SK-N-SH (cell line): ENCODE measurements at regions not wholly inside any gene's neighbourhood (a gene's known extent, or its start where the extent isn't known, plus 50 kb on each side); places are given as distances from the start of the nearest gene placed in this dataset.
"Not testable (repeated sequence)": the region's sequence is repeated elsewhere in the genome, so short reads cannot be mapped to it uniquely, and the experiment has no call there.

ENCODE experiments used
- CTCF ChIA-PET: fragments of 300-600, 350-600 bp; formaldehyde crosslinking; extraction: SDS; loops from one replicate; lab custom pipeline; 2021; lab: Yijun Ruan, JAX
- POLR2A ChIA-PET: fragments of 350-600 bp; sonication (Branson Sonifier 250); formaldehyde crosslinking; extraction: SDS; loops from one replicate; lab custom pipeline; 2020; ENCODE audit warnings: antibody characterized with exemption, inconsistent platforms; lab: Yijun Ruan, JAX
- DNase-seq: peaks from one replicate; pipeline ENCODE4 v3.0.0; 2012
- H2AFZ ChIP-seq: fragments of 200-600 bp; sonication (generic); 2 replicates; pipeline ENCODE4 v1.8.1; 2016; ENCODE audit warnings: antibody characterized with exemption, mild to moderate bottlenecking, low read depth
- H3F3A ChIP-seq: fragments of 200-600 bp; sonication (generic); replicated peaks from 2 replicates; pipeline ENCODE3; 2016; ENCODE audit warnings: antibody characterized with exemption, mild to moderate bottlenecking; ENCODE audit not compliant: insufficient read depth
- H3K27ac ChIP-seq, 2 experiments: fragments of 200-500 bp in 1 of 2; fragments of 200-600 bp in 1 of 2; sonication (Bioruptor generic) in 1 of 2; sonication (generic), shearing (Covaris generic) in 1 of 2; 2 replicates each; pipeline versions ENCODE4 v1.5.1 to v1.6.1; 2014 to 2016; ENCODE audit warnings: low read depth in 2 of 2, inconsistent platforms in 1 of 2, low read length in 1 of 2, mild to moderate bottlenecking in 1 of 2, mixed read lengths in 1 of 2
- H3K27me3 ChIP-seq: fragments of 200-600 bp; sonication (generic), shearing (Covaris generic); 2 replicates; pipeline ENCODE4 v1.6.1; 2016; ENCODE audit warnings: mixed run types; ENCODE audit not compliant: insufficient read depth
- H3K36me3 ChIP-seq, 2 experiments: fragments of 200-500 bp in 1 of 2; fragments of 200-600 bp in 1 of 2; sonication (Bioruptor generic) in 1 of 2; sonication (generic) in 1 of 2; replicated peaks in 1 of 2; 2 replicates each; pipeline versions ENCODE3 to v1.5.1; 2014 to 2016; ENCODE audit warnings: low read length in 1 of 2, mild to moderate bottlenecking in 1 of 2; ENCODE audit not compliant: insufficient read depth in 2 of 2, control insufficient read depth in 1 of 2
- H3K4me1 ChIP-seq, 2 experiments: fragments of 200-500 bp in 1 of 2; fragments of 200-600 bp in 1 of 2; sonication (Bioruptor generic) in 1 of 2; sonication (generic), shearing (Covaris generic) in 1 of 2; 2 replicates each; pipeline versions ENCODE4 v1.5.1 to v1.6.1; 2014 to 2016; ENCODE audit warnings: low read depth in 1 of 2, low read length in 1 of 2, mixed run types in 1 of 2; ENCODE audit not compliant: insufficient read depth in 2 of 2, control insufficient read depth in 1 of 2
- H3K4me2 ChIP-seq: fragments of 200-600 bp; sonication (generic), shearing (Covaris generic); 2 replicates; pipeline ENCODE4 v1.6.1; 2017; ENCODE audit warnings: mixed run types
- H3K4me3 ChIP-seq, 2 experiments: fragments of 200-500 bp in 1 of 2; fragments of 200-600 bp in 1 of 2; sonication (Bioruptor generic) in 1 of 2; sonication (generic), shearing (Covaris generic) in 1 of 2; 2 replicates each; pipeline versions ENCODE4 v1.5.1 to v1.8.1; 2014 to 2016; ENCODE audit warnings: low read depth in 2 of 2, inconsistent platforms in 1 of 2, low read length in 1 of 2, mild to moderate bottlenecking in 1 of 2, mixed read lengths in 1 of 2, moderate library complexity in 1 of 2
- H3K79me2 ChIP-seq: fragments of 200-600 bp; sonication (generic); 2 replicates; pipeline ENCODE4 v1.8.1; 2017; ENCODE audit warnings: mild to moderate bottlenecking; ENCODE audit not compliant: insufficient read depth
- H3K9ac ChIP-seq: fragments of 200-600 bp; sonication (generic); 2 replicates; pipeline ENCODE4 v1.6.1; 2017; ENCODE audit warnings: mixed run types
- H3K9me2 ChIP-seq: fragments of 200-600 bp; sonication (generic); 2 replicates; pipeline ENCODE4 v1.6.1; 2017; ENCODE audit warnings: mixed run types
- H3K9me3 ChIP-seq: fragments of 200-600 bp; sonication (generic); 2 replicates; pipeline ENCODE4 v1.6.1; 2017; ENCODE audit warnings: mixed run types, mild to moderate bottlenecking, moderate library complexity
- H4K20me1 ChIP-seq: fragments of 200-600 bp; sonication (generic); 2 replicates; pipeline ENCODE4 v1.6.1; 2017; ENCODE audit warnings: mild to moderate bottlenecking, mixed run types; ENCODE audit not compliant: insufficient read depth
- POLR2AphosphoS5 ChIP-seq: IDR thresholded peaks from 2 replicates; pipeline ENCODE4 v1.6.1; 2012; ENCODE audit warnings: low read depth, low read length
- RCOR1 ChIP-seq: fragments of 150-350 bp; IDR thresholded peaks from 2 replicates; pipeline ENCODE4 v1.6.1; 2017; ENCODE audit warnings: antibody characterized with exemption, low read length
- RFX5 ChIP-seq: IDR thresholded peaks from 2 replicates; pipeline ENCODE4 v1.6.1; 2012; ENCODE audit warnings: mild to moderate bottlenecking, improper control_type of control experiment, low read length
- RXRA ChIP-seq: IDR thresholded peaks from 2 replicates; pipeline ENCODE4 v1.4.0; 2012; ENCODE audit warnings: low read depth, mild to moderate bottlenecking, borderline replicate concordance
- TAF1 ChIP-seq: IDR thresholded peaks from 2 replicates; pipeline ENCODE4 v1.6.1; 2012; ENCODE audit warnings: low read depth, mild to moderate bottlenecking, low read length, moderate library complexity, borderline replicate concordance
- TCF12 ChIP-seq: IDR thresholded peaks from 2 replicates; pipeline ENCODE4 v1.4.0; 2012
- TEAD4 ChIP-seq: IDR thresholded peaks from 2 replicates; pipeline ENCODE4 v1.4.0; 2012; ENCODE audit warnings: mild to moderate bottlenecking, borderline replicate concordance; ENCODE audit not compliant: insufficient read depth
- YY1 ChIP-seq: IDR thresholded peaks from 2 replicates; pipeline ENCODE4 v1.4.0; 2012; ENCODE audit warnings: low read depth, mild to moderate bottlenecking
- WGBS: methylation state at CpG from one replicate; pipeline ENCODE4 v1.1.6; 2017; ENCODE audit warnings: low lambda C conversion rate; 5-methylcytosine and 5-hydroxymethylcytosine counted together
- TF ChIP-seq, protein P1 (sequence below): IDR thresholded peaks from 2 replicates; pipeline ENCODE4 v1.4.0; 2012; ENCODE audit warnings: low read depth, borderline replicate concordance
- TF ChIP-seq, protein P2 (sequence below): IDR thresholded peaks from 2 replicates; pipeline ENCODE4 v1.4.0; 2012; ENCODE audit warnings: low read depth, borderline replicate concordance
- TF ChIP-seq, protein P3 (sequence below): IDR thresholded peaks from 2 replicates; pipeline ENCODE4; 2012
- TF ChIP-seq, protein P4 (sequence below): fragments of 150-350 bp; IDR thresholded peaks from 2 replicates; pipeline ENCODE4 v1.6.1; 2017; ENCODE audit warnings: antibody characterized with exemption, low read length, low read depth, borderline replicate concordance
- TF ChIP-seq, protein P5 (sequence below): IDR thresholded peaks from 2 replicates; pipeline ENCODE4 v1.4.0; 2012; ENCODE audit warnings: low read depth

DNA sequence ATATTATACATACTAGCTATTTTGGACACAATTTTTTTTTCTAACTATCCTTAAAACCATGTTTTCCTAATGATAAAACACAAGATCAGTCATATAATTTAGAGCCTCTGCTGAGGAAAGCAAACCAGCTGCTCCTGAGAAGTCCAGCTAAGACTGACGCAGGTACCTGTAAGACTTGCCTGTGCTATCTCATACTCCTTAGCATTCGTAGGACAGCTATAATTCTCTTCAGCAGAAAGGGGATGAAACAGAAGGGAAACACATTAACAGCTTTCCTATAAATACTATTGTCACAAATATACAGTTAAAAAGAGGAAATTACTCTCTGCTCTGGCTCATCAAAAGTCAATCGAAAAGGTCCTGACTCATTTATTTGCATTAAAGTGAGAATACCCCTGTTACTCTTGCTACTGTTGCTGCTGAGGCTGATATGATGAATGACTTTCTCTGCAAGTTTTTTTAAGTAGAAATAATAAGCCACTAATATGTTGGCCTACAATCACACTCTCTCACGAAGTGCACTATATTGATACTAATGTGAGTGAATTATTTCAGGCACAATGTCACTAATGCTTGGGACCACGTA lies 757.1 kb downstream of the KCNT2 start:
- ChIA-PET CTCF (no interaction called here), POLR2A (no interaction called here)
- Histone ChIP-seq H2AFZ (no peak overlapping the region), H3K9me2 (no peaks in the 10 kb centered on the region), H3K4me3 (no peak overlapping the region), H3K36me3 (no peaks in the 10 kb centered on the region), H3K9ac (no peak overlapping the region), H3K27me3 (no peaks in the 10 kb centered on the region), H3F3A (no peaks in the 10 kb centered on the region), H3K4me2 (no peak overlapping the region), H4K20me1 (no peaks in the 10 kb centered on the region), H3K27ac (no peak overlapping the region), H3K79me2 (no peaks in the 10 kb centered on the region), H3K4me1 (no peaks in the 10 kb centered on the region; a peak in 1 of 4 replicates), H3K9me3 (no peaks in the 10 kb centered on the region)
- TF ChIP-seq RCOR1 (no peak), RFX5 (no peak), RXRA (no peak), POLR2AphosphoS5 (no peak), TCF12 (no peak), TAF1 (no peak)
- TF ChIP-seq, protein P1, sequence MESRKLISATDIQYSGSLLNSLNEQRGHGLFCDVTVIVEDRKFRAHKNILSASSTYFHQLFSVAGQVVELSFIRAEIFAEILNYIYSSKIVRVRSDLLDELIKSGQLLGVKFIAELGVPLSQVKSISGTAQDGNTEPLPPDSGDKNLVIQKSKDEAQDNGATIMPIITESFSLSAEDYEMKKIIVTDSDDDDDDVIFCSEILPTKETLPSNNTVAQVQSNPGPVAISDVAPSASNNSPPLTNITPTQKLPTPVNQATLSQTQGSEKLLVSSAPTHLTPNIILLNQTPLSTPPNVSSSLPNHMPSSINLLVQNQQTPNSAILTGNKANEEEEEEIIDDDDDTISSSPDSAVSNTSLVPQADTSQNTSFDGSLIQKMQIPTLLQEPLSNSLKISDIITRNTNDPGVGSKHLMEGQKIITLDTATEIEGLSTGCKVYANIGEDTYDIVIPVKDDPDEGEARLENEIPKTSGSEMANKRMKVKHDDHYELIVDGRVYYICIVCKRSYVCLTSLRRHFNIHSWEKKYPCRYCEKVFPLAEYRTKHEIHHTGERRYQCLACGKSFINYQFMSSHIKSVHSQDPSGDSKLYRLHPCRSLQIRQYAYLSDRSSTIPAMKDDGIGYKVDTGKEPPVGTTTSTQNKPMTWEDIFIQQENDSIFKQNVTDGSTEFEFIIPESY: no peak
- TF ChIP-seq, protein P2, sequence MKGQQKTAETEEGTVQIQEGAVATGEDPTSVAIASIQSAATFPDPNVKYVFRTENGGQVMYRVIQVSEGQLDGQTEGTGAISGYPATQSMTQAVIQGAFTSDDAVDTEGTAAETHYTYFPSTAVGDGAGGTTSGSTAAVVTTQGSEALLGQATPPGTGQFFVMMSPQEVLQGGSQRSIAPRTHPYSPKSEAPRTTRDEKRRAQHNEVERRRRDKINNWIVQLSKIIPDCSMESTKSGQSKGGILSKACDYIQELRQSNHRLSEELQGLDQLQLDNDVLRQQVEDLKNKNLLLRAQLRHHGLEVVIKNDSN: no peak
- no peak for DNase-seq
- 52% methylated on average over 5 of the region's 5 CpGs for WGBS

DNA sequence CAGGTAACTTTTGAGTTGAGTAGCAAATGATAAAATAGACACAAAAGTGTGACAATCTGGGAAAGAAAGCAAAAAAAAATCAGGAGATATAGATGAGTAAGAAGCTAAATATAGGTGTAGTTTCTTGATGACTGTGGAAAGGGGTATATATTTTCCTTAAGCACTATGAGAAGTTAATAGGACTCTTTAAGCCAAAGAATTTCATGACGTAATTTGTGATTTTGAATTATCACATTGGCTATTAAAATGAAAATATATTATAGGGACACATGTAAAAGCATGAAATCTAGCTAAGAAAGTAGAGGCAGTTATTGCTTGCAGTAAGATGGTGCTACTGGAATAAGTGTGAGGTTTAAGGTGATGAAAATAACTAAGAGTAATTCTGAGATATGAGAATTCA lies 759.1 kb downstream of the KCNT2 start:
- Histone ChIP-seq H3K27ac (no peak overlapping the region), H3K9me3 (no peaks in the 10 kb centered on the region), H3K9ac (no peak overlapping the region), H3K79me2 (no peaks in the 10 kb centered on the region), H3K9me2 (no peaks in the 10 kb centered on the region), H2AFZ (no peak overlapping the region), H4K20me1 (no peaks in the 10 kb centered on the region), H3K36me3 (no peaks in the 10 kb centered on the region), H3K27me3 (no peaks in the 10 kb centered on the region), H3K4me3 (no peak overlapping the region), H3K4me2 (no peak overlapping the region), H3F3A (no peaks in the 10 kb centered on the region), H3K4me1 (no peaks in the 10 kb centered on the region; a peak in 1 of 4 replicates)
- no peak for DNase-seq
- 25% methylated on average over 1 of the region's 1 CpG for WGBS
- POLR2A ChIA-PET: no interaction called here
- TF ChIP-seq YY1 (no peak), TEAD4 (no peak)
- TF ChIP-seq, protein P3, sequence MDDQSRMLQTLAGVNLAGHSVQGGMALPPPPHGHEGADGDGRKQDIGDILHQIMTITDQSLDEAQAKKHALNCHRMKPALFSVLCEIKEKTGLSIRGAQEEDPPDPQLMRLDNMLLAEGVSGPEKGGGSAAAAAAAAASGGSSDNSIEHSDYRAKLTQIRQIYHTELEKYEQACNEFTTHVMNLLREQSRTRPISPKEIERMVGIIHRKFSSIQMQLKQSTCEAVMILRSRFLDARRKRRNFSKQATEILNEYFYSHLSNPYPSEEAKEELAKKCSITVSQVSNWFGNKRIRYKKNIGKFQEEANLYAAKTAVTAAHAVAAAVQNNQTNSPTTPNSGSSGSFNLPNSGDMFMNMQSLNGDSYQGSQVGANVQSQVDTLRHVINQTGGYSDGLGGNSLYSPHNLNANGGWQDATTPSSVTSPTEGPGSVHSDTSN: no peak
- TF ChIP-seq, protein P4, sequence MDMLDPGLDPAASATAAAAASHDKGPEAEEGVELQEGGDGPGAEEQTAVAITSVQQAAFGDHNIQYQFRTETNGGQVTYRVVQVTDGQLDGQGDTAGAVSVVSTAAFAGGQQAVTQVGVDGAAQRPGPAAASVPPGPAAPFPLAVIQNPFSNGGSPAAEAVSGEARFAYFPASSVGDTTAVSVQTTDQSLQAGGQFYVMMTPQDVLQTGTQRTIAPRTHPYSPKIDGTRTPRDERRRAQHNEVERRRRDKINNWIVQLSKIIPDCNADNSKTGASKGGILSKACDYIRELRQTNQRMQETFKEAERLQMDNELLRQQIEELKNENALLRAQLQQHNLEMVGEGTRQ: no peak
- TF ChIP-seq, protein P5, sequence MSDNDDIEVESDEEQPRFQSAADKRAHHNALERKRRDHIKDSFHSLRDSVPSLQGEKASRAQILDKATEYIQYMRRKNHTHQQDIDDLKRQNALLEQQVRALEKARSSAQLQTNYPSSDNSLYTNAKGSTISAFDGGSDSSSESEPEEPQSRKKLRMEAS: no peak
- CTCF ChIA-PET: no interaction called here

DNA sequence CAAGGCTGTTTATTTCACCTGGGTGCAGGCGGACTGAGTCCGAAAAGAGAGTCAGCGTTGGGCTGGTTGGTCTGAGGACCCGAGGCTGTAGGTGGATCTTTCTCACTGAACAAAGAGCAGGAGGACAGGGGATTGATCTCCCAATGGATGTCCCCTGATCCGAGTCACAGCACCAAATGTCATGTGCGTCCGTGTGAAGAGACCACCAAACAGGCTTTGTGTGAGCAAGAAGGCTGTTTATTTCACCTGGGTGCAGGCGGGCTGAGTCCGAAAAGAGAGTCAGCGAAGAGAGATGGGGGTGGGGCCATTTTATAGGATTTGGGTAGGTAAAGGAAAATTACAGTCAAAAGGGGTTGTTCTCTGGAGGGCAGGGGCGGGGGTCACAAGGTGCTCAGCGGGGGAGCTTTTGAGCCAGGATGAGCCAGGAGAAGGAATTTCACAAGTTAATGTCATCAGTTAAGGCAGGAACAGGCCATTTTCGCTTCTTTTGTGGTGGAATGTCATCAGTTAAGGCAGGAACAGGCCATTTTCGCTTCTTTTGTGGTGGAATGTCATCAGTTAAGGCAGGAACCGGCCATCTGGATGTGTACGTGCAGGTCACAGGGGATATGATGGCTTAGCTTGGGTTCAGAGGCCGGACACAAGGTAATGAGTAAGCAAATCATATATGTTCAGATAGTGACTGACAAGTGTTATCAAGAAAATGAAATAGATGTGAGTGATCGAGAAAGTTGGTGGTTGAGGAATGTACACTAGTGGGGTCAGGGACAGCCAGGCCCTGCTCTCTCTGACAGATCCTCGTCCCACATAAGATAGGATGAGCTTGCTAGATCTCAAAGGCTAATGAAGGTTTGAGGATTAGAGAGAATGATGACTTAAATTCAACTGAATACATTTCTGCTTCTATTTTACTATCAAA lies 760.0 kb downstream of the KCNT2 start:
- H3K27me3 ChIP-seq, H4K20me1 ChIP-seq, H3K4me2 ChIP-seq, H3K9me2 ChIP-seq, H3K9me3 ChIP-seq, H3K36me3 ChIP-seq, DNase-seq, H2AFZ ChIP-seq, H3K27ac ChIP-seq, POLR2A ChIA-PET, H3K4me3 ChIP-seq, H3K4me1 ChIP-seq, H3K9ac ChIP-seq, H3F3A ChIP-seq, H3K79me2 ChIP-seq: not testable (repeated sequence)
- 71% methylated on average over 19 of the region's 19 CpGs for WGBS
- CTCF ChIA-PET: interaction anchor here (0.7 to 0.8 kb wide), 2 partner anchors 9 to 1808 kb away, joined by 3 read pairs; no protein-coding TSS in a partner anchor
